Muscle of back (tissue), 3 donors: ENCODE measurements at regions not wholly inside any gene's neighbourhood (a gene's known extent, or its start where the extent isn't known, plus 50 kb on each side); places are given as distances from the start of the nearest gene placed in this dataset.

ENCODE experiments used
- DNase-seq, 3 donors: peaks; one replicate each; pipeline versions ENCODE4 v3.0.0 to v3.0.0-alpha.2; 2013

GRCh38 chr6:144723431-144723830 is 438.3 kb downstream of the UTRN start:
- no peak for DNase-seq

- DNase-seq, result no peak
Observed at GRCh38 chr6:144724818-144725217, 439.7 kb downstream of the UTRN start.

- no peak for DNase-seq
Observed at GRCh38 chr6:144725736-144726522, 440.8 kb downstream of the UTRN start.

GRCh38 chr6:144728804-144729203 is 443.7 kb downstream of the UTRN start:
- no peak for DNase-seq

- DNase-seq, result no peak
Observed at GRCh38 chr6:144729502-144729901, 444.4 kb downstream of the UTRN start.

- DNase-seq, result no peak
Observed at GRCh38 chr6:144730088-144730645, 445.0 kb downstream of the UTRN start.

GRCh38 chr6:144731229-144731628 is 446.1 kb downstream of the UTRN start:
- DNase-seq, result no peak

- no peak for DNase-seq
Observed at GRCh38 chr6:144736763-144737162, 451.6 kb downstream of the UTRN start.

- DNase-seq, result no peak
Observed at GRCh38 chr6:144737998-144738397, 452.9 kb downstream of the UTRN start.

GRCh38 chr6:144739873-144740272 is 454.7 kb downstream of the UTRN start:
- DNase-seq, result no peak

- DNase-seq, result no peak
Observed at GRCh38 chr6:144741659-144742058, 456.5 kb downstream of the UTRN start.

GRCh38 chr6:144742779-144743178 is 457.6 kb downstream of the UTRN start:
- no peak for DNase-seq

GRCh38 chr6:144744720-144745119 is 459.6 kb downstream of the UTRN start:
- no peak for DNase-seq

- no peak for DNase-seq
Observed at GRCh38 chr6:144745439-144745838, 460.3 kb downstream of the UTRN start.

- DNase-seq, result no peak
Observed at GRCh38 chr6:144746902-144747469, 461.9 kb downstream of the UTRN start.

- no peak for DNase-seq
Observed at GRCh38 chr6:144749263-144749662, 464.1 kb downstream of the UTRN start.

GRCh38 chr6:144753023-144753705 is 468.0 kb downstream of the UTRN start:
- DNase-seq, result no peak

- DNase-seq, result no peak
Observed at GRCh38 chr6:144756469-144756868, 471.3 kb downstream of the UTRN start.

GRCh38 chr6:144757299-144757698 is 472.2 kb downstream of the UTRN start:
- no peak for DNase-seq

- DNase-seq, result peak in 2 of 3 donors; percentile 6 to 24
Observed at GRCh38 chr6:144757730-144758129, 472.6 kb downstream of the UTRN start.

GRCh38 chr6:144758602-144759001 is 473.5 kb downstream of the UTRN start:
- no peak for DNase-seq

- peak in 1 of 3 donors; percentile 15 for DNase-seq
Observed at GRCh38 chr6:144762469-144762868, 477.3 kb downstream of the UTRN start.

GRCh38 chr6:144767051-144767450 is 481.9 kb downstream of the UTRN start:
- peak; percentile 17 to 43 (median 19) for DNase-seq
